ENCODE measurements at regions not wholly inside any gene's neighbourhood (a gene's known extent, or its start where the extent isn't known, plus 50 kb on each side); places are given as distances from the start of the nearest gene placed in this dataset.

- no peak overlapping the region for H3K4me3 Mint-ChIP-seq
- CTCF ChIA-PET = no interaction called here
- peaks cover 15% of the 10 kb centered on the region for H3K4me1 Mint-ChIP-seq
- POLR2A ChIA-PET = no interaction called here
- no peak for DNase-seq
- no peaks in the 10 kb centered on the region for H3K27me3 Mint-ChIP-seq
- no peak for TF ChIP-seq CTCF (IDR thresholded peaks at IDR 0.05)
- ATAC-seq (ENCODE audit: low read depth) = no peak
- no peak overlapping the region for H3K27ac Mint-ChIP-seq
- no peaks in the 10 kb centered on the region for H3K36me3 Mint-ChIP-seq (ENCODE audit: low read depth)
- intact Hi-C loops (cut with micrococcal nuclease) = no loop called here
- H3K9me3 Mint-ChIP-seq = peaks cover 4% of the 10 kb centered on the region
These were observed 294.6 kb downstream of the PTEN start for GRCh38 chr10:88157981-88158465.

- peaks cover 13% of the 10 kb centered on the region for H3K4me1 Mint-ChIP-seq
- H3K9me3 Mint-ChIP-seq = peaks cover 4% of the 10 kb centered on the region
- H3K4me3 Mint-ChIP-seq = no peak overlapping the region
- no peak for ATAC-seq (ENCODE audit: low read depth)
- POLR2A ChIA-PET = no interaction called here
- TF ChIP-seq CTCF (IDR thresholded peaks at IDR 0.05) = no peak
- DNase-seq = no peak
- no peaks in the 10 kb centered on the region for H3K36me3 Mint-ChIP-seq (ENCODE audit: low read depth)
- no peaks in the 10 kb centered on the region for H3K27me3 Mint-ChIP-seq
- intact Hi-C loops (cut with micrococcal nuclease) = no loop called here
- CTCF ChIA-PET = no interaction called here
- H3K27ac Mint-ChIP-seq = no peak overlapping the region
These were observed 295.2 kb downstream of the PTEN start for GRCh38 chr10:88158526-88159122.

DNA sequence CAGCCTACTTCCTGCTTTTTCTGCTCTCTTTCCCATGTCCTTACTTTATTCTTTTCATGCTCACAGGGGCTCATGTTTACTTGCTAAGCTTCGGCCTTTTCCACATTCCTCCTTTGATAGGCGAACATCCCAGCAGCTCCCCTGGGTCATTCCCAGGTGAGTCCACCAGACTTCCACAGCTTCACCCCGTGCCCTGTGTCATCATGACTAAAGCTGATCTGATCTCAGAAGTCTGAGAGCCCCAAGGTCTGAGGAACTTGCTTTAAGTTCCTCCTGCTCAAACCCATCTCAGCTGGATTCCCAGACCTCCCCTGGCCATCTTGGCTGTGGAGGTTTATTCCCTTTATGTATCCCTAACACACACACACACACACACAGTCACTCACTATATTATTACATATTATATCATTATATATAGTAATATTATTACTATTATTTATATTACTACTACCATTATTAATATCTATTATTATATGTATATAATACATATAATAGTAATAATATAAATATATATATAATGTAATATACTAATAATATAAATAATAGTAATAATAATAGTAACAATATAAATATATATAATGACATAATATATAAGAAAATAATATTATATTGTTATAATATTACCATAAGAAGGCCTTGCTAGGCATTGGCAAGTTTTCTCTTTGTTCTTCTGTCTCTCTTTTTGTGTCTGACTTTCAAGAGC lies 295.9 kb downstream of the PTEN start:
- ATAC-seq (ENCODE audit: low read depth) = no peak
- Mint-ChIP-seq H3K36me3 (ENCODE audit: low read depth) (no peaks in the 10 kb centered on the region), H3K27me3 (no peaks in the 10 kb centered on the region), H3K4me3 (no peak overlapping the region), H3K4me1 (peaks cover 13% of the 10 kb centered on the region), H3K27ac (no peak overlapping the region), H3K9me3 (peaks cover 2% of the 10 kb centered on the region)
- no peak for TF ChIP-seq CTCF (IDR thresholded peaks at IDR 0.05)
- ChIA-PET POLR2A (no interaction called here), CTCF (interaction anchor here (1.5 kb wide), 1 partner anchor 51 kb away, joined by 3 read pairs; no protein-coding TSS in a partner anchor)
- intact Hi-C loops (cut with micrococcal nuclease) = no loop called here
- no peak for DNase-seq

- Mint-ChIP-seq H3K4me3 (no peak overlapping the region), H3K9me3 (peaks cover 2% of the 10 kb centered on the region), H3K27ac (no peak overlapping the region), H3K27me3 (no peaks in the 10 kb centered on the region), H3K4me1 (peaks cover 13% of the 10 kb centered on the region), H3K36me3 (ENCODE audit: low read depth) (no peaks in the 10 kb centered on the region)
- TF ChIP-seq CTCF (IDR thresholded peaks at IDR 0.05) = no peak
- no peak for ATAC-seq (ENCODE audit: low read depth)
- intact Hi-C loops (cut with micrococcal nuclease) = no loop called here
- CTCF ChIA-PET = no interaction called here
- POLR2A ChIA-PET = no interaction called here
- DNase-seq = no peak
These were observed 297.6 kb downstream of the PTEN start for GRCh38 chr10:88161070-88161469.

GRCh38 chr10:88161756-88162155 lies 298.3 kb downstream of the PTEN start:
- H3K9me3 Mint-ChIP-seq = peaks cover 2% of the 10 kb centered on the region
- H3K4me1 Mint-ChIP-seq = peaks cover 13% of the 10 kb centered on the region
- DNase-seq (no peak), ATAC-seq (ENCODE audit: low read depth) (no peak)
- no peak for TF ChIP-seq CTCF (IDR thresholded peaks at IDR 0.05)
- no peak overlapping the region for H3K4me3 Mint-ChIP-seq
- POLR2A ChIA-PET = no interaction called here
- CTCF ChIA-PET = no interaction called here
- intact Hi-C loops (cut with micrococcal nuclease) = no loop called here
- no peak overlapping the region for H3K27ac Mint-ChIP-seq
- no peaks in the 10 kb centered on the region for H3K36me3 Mint-ChIP-seq (ENCODE audit: low read depth)
- no peaks in the 10 kb centered on the region for H3K27me3 Mint-ChIP-seq
